HG03108 (cell line): ENCODE measurements at regions not wholly inside any gene's neighbourhood (a gene's known extent, or its start where the extent isn't known, plus 50 kb on each side); places are given as distances from the start of the nearest gene placed in this dataset.
A peak's percentile ranks its signal among the peaks of the same experiment; 100 is the strongest.

Experiments
- ATAC-seq: cut with Tn5 transposase; IDR thresholded peaks from one replicate; pipeline ENCODE4 v1.9.1; 2021; ENCODE audit warnings: moderate library complexity; ENCODE audit not compliant: unreplicated experiment

DNA sequence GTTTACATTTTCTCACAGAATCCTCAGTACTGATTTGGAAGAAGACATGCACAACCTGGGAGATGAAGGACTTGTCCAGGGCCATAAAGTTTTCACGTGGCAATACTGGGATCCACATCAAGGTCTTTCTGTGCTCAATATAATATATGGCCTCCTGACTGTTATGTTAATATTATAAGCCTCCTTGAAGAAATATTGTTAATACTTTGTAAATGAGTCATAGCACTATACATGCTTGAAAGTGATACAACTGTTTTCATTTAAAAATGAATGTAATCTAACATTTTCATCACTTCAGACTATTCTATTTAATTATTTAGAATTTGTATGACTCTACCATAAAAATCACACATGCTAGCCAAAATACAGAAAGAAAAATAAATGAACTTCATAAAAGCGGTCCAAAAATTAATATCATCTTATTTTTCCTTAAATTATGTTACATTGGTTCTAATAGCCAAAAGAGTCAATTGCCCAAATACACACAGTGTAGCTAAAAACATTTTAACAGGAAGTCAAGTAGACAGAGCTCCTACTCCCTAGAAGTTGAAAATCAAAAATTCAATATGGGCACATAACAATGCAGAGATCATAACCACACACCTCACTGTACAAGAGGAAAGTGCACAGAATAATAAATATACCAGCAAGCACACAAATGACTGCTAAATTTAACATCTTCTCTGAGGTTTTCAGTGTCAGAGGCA is 188.0 kb upstream of the HDDC2 start:
- no peak for ATAC-seq

DNA sequence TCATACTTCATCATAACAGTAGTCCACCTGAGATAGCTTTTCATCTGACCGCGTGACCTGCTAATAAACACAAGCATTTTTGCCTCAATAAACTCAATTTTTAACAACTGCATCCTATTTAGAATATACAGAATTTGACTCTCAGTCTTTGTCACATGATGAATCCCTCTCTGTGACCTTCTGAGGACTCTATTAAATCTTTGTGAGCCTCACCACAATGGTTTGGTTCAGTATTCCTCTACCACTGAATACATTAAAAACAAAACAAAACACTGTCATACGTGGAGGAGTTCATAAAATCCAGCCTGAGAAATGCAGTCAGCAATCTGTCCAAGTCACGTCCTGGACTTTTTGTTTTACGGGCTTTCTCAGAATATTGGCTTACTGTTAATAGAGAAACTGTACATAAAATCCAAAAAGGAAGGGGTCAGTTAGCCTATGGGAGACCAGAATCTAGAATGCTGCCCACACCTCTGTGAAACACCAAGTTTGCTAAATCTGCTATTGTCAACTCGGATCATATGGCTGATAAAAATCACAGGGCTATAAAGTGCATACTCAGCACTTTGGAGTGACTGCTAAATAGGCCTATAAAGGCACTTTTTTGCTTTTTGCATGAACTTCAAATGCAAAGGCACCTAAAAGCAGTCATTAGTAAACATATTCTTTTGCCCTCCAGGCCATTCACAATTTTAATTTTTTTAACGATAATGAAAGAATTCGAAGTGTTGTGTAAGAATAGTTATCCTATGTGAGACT is 190.3 kb upstream of the HDDC2 start:
- ATAC-seq, result no peak

DNA sequence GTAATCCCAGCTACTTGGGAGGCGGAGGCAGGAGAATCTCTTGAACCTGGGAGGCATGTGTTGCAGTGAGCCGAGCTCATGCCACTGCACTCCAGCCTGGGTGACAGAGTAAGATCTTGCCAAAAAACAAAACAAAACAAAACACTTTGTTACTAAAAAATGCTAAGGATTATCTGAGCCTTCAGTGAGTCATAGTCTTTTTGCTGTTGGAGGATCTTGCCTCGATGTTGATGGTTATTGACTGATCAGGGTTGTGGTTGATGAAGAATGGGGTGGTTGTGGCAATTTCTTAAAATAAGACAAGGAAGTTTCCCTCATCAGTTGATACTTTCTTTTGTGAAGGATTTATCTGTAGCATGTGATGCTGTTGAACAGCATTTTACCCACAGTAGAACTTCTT is 196.8 kb upstream of the HDDC2 start:
- ATAC-seq, result no peak

DNA sequence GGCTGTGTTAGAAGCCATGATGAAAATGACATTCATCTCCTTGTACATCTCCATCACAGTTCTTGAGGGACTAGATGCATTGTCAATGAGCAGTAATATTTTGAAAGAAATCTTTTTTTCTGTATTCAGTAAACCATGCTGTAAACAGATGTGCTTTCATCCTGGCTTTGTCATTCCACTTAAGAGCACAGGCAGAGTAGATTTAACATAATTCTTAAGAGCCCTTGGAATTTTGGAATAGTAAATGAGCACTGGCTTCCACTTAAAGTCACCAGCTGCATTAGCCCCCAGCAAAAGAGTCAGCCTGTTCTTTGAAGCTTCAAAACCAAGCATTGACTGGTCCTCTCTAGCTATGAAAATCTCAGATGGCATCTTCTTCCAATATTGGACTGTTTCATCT is 197.8 kb upstream of the HDDC2 start:
- ATAC-seq, result no peak

DNA sequence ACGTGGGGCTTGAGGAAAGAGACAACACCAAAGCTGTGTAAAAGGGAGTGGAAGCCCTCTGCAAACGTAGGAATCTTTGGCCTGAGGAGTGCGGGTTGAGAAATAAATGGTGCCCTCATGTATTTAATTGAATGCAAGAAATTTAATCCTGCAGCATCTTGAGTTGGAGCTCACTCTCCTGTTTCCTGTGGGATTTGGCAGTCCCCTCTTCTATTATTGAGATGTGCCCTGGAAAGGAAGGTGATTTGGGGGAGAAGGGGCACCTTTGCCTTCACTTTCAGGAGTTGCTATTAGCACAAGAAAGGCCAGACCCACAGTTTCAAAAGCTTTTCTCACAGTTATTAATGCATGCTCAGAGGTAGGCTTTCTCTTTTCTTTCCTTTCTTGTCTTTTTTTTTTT is 201.4 kb upstream of the HDDC2 start:
- ATAC-seq, result no peak

DNA sequence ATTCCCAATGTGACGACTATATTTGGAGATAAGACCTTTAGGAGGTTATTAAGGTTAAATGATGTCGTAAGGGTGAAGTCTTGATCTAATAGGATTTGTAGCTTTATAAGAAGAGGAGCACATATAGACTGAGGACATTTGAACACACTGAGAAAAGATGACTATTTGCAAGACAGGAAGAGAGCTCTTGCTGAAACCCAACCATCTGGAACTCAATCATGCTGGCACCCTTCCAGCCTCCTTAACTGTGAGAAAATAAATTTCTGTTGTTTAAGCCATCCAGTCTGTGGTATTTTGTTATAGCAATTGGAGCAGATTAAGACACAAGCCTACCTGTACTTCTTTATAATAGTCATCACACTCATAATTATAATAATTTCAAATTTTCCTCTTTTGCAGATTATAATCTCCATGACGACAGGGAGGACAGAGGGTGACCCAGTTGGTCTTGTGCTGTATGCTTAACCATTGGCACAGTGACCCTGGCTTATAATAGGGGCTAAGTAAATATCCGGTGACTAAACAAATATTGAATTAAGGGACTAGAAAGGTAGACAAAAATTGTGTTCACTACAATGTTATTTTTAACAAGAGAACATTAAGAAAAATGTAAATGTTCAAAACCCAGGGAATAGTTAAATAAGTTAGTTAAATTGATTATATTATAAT is 206.4 kb upstream of the HDDC2 start:
- no peak for ATAC-seq

DNA sequence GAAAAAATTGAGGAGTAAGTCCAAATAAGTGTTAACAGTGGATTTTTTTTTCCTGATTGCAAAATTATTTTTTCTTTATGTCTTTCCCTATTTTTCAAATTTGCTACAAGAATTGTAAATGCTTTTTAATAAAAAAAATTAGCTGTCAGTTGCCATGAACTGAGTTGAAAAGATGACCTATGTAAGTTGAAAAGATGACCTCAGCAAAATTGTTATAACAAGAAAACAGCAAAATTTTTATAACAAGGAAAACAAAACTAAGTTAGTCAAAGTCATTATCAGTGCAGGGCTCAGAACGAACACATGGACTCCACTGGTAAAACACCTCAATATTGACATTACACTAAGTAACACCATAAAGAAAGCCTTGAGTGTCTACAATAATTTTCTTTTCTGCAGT is 207.0 kb upstream of the HDDC2 start:
- no peak for ATAC-seq

DNA sequence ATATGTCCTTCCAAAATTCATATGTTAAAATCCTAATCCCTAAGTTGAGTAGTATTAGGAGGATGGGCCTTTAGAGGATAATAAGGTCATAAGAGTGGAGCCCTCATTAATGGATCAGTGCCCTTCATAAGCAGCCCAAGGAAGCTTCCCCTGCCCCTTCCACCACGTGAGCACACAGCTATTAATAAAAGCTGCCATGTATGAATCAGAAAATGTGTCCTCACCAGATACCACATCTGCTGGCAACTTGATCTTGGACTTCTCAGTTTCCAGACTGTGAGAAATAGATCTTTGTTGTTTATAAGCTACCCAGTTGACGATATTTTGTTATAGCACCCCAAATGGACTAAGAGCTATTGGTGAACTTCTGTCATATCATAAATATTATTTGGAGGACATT is 207.7 kb upstream of the HDDC2 start:
- ATAC-seq, result no peak

DNA sequence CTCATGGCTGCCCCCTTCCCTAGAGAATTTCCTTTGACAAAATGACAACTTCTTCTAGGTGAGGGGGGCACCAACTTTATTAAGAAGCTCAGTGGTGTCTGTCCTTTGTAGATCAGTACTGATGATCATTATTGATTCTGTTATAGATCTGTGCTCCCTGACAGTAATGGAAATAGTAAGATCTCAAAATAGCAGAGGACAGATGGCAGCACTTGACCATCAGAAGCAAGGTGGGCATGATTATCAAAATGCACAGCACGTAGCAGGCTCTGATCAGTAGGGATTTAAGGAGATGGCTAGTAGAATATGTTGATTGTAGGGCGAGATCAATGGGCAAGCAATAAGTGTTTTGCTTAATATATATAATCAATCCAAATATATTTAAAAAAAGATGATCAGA is 208.6 kb upstream of the HDDC2 start:
- no peak for ATAC-seq

DNA sequence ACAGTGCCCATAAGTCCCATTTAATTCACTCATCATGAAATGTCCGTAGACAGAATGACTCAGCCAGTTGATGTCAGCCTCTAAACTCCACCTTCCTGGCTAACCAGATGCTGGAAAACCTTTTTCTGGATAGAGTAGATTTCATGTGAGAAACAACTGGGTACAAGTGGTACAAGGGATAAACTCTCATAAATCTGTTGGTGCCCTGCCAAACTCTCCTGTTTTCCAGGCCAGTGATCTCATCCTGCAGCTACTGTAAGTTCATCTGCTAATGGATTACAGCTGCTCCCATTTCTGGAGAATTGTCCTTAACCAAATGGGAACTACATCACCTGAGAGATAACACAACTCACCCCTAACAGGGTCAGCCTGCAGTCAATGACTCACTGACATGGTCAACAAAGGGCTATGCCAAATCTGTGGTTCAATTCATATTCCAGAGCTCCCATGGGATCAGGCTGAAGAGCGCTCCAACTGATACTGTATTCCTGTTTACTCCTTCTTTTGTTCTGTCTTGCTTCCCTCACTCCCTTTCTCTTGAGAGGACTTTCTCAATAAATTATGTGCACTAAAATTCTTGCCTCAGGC is 210.1 kb upstream of the HDDC2 start:
- ATAC-seq, result no peak

DNA sequence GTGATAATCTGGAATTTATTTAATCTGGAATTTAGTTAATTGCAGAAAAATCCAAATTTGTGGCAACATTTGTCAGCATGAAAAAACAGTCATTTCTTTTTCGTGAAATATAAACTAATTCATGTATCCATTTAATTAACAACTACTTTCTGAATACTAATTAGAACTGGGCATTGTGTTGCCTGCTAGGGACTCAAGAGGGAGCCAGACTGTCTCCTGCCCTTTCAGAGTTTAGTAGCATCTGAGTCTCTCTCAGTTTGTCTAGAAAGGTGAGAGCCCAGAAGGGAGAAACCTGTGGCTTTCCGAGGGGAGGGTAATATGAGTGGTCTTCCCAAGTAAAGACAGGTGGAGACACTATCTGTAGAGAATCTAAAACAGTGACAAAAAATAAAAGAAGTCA is 210.9 kb upstream of the HDDC2 start:
- peak; percentile 76 for ATAC-seq

DNA sequence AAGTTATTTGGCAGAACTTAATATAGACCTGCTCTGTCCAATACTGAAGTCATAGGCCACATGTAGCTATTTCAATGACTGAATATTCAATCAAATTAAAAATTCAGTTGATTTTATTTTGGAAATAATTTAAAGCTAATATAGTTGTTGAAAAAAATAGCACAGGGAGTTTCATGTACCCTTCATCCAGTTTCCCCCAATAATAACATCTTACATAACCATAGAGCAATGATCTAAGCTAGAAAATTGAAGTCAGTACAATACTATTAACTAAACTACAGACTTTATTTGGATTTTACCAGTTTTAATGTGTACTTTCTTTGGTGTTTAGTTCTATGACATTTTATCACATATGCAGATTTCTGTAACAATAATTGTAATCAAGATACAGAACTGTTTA is 212.2 kb upstream of the HDDC2 start:
- ATAC-seq, result no peak

DNA sequence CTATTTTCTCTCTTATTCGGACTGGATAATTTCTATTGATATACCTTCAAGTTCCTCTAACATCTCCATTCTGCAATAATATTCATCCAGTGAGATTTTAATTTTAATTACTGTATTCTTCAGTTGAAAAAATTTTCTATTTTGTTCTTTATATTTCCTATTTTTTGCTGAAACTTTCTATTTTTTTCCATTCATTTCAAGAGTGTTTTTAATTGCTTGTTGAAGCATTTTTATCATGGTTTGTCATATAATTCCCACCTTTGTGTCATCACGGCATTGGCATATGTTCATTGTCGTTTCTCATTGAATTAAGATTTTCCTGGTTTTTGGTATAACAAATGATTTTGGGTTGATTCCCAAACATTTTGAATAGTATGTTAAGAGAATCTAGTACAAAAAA is 214.9 kb upstream of the HDDC2 start:
- ATAC-seq, result no peak

DNA sequence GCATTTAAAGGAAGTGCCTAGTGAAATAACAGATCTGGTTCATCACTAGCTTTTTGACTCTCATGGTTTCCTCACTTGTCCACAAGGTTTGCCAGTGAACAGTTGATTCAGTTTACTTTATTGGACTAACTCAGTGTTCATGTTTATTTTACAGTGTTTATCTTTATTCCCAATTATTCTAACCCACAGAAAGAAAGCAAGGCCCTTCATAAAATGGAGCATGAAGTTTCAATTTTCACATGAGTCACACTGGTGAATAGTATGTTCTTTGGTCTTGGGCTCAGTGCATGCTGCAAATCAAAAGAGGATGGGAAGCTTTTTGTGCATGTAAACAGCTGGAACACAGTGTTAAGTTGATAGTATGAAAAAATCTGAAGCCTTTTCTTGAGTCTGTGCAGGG is 217.6 kb upstream of the HDDC2 start:
- no peak for ATAC-seq

DNA sequence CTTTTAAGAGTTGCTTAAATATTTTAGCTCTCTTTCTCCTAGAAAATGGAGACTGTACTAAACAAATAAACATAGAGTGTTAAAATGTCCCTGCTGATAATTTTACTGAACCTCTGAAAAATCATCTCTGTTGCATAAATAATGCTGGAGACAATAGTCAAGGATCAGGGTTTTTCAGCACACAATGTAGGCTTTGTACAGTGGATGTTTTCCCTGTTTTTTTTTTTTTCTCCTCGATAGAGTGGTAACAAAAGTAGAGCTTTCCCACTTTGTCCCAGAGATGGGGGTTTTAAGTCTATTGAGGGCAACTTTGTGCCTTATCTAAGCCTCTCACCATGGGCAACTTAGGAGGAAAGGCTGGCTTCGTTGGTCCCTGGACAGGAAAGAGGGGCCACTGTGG is 222.6 kb upstream of the HDDC2 start:
- ATAC-seq, result no peak

DNA sequence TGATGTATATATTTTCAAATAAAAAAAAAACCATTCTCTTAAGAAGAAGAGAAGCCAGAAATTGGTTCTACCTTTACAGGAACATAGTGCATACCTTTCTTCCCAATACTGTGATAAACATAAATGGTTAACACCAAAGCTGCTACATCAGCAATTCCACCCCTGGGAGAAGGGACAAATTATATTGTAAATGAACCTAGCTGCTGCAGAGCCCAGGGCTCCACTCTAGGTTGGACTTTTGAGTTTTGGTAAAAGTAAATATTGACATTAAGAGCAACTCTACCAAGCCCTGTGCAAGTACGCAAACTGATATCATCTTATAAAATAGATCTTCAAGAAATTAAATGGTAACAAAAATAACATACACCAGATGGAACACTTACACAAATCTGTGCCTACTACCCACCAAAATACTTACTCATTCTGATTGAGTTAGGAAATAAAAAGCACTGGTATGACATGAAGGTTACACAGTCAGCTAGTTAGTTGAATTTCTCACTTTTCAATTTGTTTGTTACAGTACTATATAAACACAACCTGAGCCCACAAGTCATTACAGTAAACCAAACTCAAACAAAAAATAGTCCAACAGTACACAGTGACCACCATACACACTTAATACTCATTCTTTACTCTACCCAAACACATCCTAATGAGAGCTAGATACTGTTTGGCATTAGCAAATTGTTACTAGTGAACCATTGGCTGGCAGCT is 223.3 kb upstream of the HEY2 start:
- no peak for ATAC-seq

DNA sequence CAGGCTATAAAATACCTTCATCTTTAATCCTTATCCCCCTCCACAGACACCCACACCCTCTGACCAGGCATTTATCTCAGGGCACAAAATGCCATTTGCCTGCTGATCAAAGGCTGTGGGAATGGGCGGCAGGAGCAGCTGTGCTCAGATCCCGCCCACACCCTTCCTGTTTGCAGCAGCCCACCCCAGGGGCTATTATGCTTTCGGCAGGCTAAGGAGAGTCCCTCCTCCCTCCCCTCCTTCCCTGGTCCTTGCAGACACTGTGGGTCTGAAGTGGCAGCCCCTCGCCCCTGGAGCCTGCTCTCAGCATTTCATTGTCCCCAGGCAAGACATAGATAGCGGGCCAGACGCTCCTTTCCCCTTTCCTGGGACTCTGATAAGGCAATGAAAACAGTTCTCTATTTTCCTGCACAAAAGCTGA is 220.8 kb upstream of the HEY2 start:
- no peak for ATAC-seq

DNA sequence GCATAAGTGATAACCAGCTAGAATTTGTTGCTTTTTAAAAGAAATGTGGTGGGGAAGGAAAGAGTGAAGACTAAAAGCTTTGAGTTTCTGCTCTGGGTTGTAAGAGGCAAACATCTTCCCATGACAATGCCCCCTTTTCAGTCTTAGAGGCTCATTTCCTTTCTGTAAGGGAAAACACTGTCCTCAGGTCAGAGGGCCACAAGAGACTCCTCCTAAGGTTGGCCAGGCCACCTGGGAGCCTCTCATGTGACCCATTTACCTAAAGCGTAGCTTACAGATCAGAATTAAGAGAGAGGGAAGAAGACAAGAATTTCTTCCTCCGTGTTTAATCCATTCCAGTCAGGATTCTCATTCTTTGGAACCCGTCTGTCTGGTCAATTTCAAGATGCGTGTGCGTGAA is 220.4 kb upstream of the HEY2 start:
- ATAC-seq, result no peak

DNA sequence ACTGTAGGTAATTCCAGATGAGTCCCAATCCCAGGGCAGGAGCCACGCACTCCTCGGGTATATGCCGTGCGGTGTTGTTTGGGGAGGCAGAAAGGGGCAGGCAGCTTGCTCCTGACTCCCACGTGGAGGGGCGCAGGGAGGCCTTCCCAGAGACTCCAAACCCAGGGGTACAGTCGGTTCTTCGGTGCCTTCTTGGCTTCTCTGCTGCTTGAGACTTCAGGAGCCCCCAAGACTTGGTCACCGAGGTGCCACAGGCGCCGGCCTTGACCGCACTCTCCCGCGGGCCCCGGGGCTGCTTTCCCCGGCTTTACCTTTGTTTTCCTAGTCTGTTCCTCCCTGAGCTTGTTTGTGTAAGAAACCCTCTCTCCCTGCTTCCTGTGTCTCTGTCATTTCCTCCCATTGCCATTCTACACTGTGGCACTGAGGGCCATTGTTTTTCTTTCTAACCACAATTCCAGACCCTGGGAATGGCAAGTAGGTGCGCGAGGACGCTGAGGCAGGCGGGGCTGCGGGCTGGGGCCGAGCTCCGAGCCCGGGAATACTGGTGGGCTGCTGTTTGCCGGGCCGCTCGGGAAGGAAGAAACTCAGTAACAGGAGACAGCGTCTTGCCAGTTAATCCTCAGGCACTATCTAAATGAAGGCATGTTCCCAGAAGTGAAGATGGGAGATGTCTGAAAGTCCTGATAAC is 215.6 kb upstream of the HEY2 start:
- no peak for ATAC-seq

DNA sequence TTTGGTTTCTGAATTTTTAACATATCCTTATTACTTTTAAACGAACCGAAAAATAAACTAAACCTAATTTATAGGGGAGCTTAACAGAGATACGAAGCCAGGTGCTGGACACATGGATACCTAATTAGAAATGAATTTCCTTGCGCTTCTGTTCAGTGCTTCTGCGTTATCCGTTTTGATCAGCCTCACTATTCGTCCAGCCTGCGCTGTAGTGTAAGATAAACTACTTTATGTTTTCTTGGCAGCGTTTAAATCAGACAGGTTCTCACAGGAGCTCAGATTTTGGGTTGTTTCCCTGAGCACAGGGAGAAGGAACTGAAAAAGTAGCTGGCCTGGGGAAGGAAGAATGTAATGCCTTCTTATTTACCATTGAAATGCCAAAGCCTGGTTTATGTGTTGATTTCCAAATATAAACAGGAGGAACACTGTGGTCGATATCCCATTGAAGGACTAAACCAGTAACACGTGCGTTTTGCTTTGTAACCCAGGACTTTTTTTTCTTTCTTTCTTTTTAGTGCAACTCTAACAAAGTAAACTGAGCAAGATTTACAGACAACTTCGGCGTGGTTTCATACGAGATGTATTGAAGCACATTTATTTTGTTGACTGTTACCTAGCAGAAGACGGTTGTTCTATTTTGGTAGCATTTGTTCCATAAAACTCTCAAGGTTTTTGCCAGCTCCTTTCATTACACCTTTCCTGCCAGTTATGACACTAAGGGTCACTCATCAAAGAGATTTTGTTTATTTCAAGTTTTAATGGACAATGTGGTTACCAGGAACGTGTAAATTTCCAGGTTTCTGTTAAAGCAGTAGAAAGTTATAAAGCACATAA is 214.8 kb upstream of the HEY2 start:
- no peak for ATAC-seq
